HCT116 (cell line): ENCODE measurements at regions not wholly inside any gene's neighbourhood (a gene's known extent, or its start where the extent isn't known, plus 50 kb on each side); places are given as distances from the start of the nearest gene placed in this dataset.

Experiments used
- ATAC-seq: fragments of 200-7000 bp; cut with Tn5 transposase; 2 replicates; pipeline ENCODE4 v1.9.1; 2020; ENCODE audit warnings: mild to moderate bottlenecking, moderate library complexity
- BruUV-seq: library from RNA; stranded (reverse); fragments of 400-500 nt; replicated peaks from 2 replicates; lab custom pipeline; 2021; lab: Mats Ljungman, UMichigan
- CTCF ChIA-PET: fragments of 300-600 bp; sonication (Branson Sonifier 250); formaldehyde crosslinking; loops from one replicate; lab custom pipeline; 2021; ENCODE audit warnings: antibody characterized with exemption; lab: Charles Lee
- POLR2A ChIA-PET: fragments of 300-600, 350-600 bp; sonication (Branson Sonifier 250); formaldehyde crosslinking; loops from one replicate; lab custom pipeline; 2021; ENCODE audit warnings: antibody characterized with exemption; lab: Charles Lee
- RAD21 ChIA-PET, 2 experiments: fragments of 300-600 bp; sonication (Branson Sonifier 250); formaldehyde crosslinking; loops; one replicate each; lab custom pipeline; 2023; ENCODE audit warnings: low total read pairs in 2 of 2; ENCODE audit not compliant: uncharacterized antibody in 2 of 2, unreplicated experiment in 2 of 2, low non-redundant PET in 1 of 2; lab: Charles Lee
- DNase-seq: peaks from one replicate; pipeline ENCODE4 v3.0.0-alpha.2; 2010; ENCODE audit warnings: low read depth, low spot score
- H2AFZ ChIP-seq: fragments of 200-600 bp; shearing (Covaris generic), sonication (generic); 2 replicates; pipeline ENCODE4 v1.6.1; 2017; ENCODE audit warnings: low read depth, mixed run types, mixed read lengths, antibody characterized with exemption, low read length; ENCODE audit not compliant: poor library complexity, severe bottlenecking
- H3K27ac ChIP-seq: 2 replicates; pipeline ENCODE4 v1.5.1; 2012; ENCODE audit warnings: low read depth, low read length
- H3K27me3 ChIP-seq: fragments of 200-600 bp; sonication (generic); 2 replicates; pipeline ENCODE4 v1.6.1; 2016; ENCODE audit warnings: mixed run types, low read length, mixed read lengths; ENCODE audit not compliant: insufficient read depth
- H3K36me3 ChIP-seq, 2 experiments: fragments of 200-500 bp in 1 of 2; fragments of 200-600 bp in 1 of 2; sonication (Bioruptor generic) in 1 of 2; sonication (generic) in 1 of 2; 2 replicates each; pipeline versions ENCODE4 v1.5.1 to v1.6.1; 2014 to 2016; ENCODE audit warnings: low read length in 2 of 2, inconsistent platforms in 1 of 2, mixed read lengths in 1 of 2, mixed run types in 1 of 2; ENCODE audit not compliant: insufficient read depth in 2 of 2, control insufficient read depth in 1 of 2
- H3K4me1 ChIP-seq, 2 experiments: fragments of 200-600 bp in 1 of 2; sonication (generic) in 1 of 2; 2 replicates each; pipeline versions ENCODE4 v1.5.1 to v1.6.1; 2012 to 2017; ENCODE audit warnings: low read length in 2 of 2, inconsistent platforms in 1 of 2, mild to moderate bottlenecking in 1 of 2, mixed read lengths in 1 of 2, mixed run types in 1 of 2, moderate library complexity in 1 of 2; ENCODE audit not compliant: insufficient read depth in 2 of 2, control insufficient read depth in 1 of 2
- H3K4me2 ChIP-seq: fragments of 200-600 bp; sonication (generic); 2 replicates; pipeline ENCODE4 v1.6.1; 2017; ENCODE audit warnings: mixed run types, low read length, mixed read lengths
- H3K4me3 ChIP-seq, 2 experiments: fragments of 200-600 bp in 1 of 2; sonication (generic) in 1 of 2; replicated peaks in 1 of 2; 2 replicates each; pipeline ENCODE4 v1.5.1; 2011 to 2016; ENCODE audit warnings: low read length in 2 of 2, control low read depth in 1 of 2, low read depth in 1 of 2, mild to moderate bottlenecking in 1 of 2, mixed read lengths in 1 of 2, mixed run types in 1 of 2
- H3K79me2 ChIP-seq: fragments of 200-600 bp; sonication (generic); 2 replicates; pipeline ENCODE4 v1.6.1; 2017; ENCODE audit warnings: mild to moderate bottlenecking, mixed run types, low read length, moderate library complexity, mixed read lengths; ENCODE audit not compliant: insufficient read depth
- H3K9ac ChIP-seq: fragments of 200-600 bp; sonication (generic); 2 replicates; pipeline ENCODE4 v1.6.1; 2016; ENCODE audit warnings: low read length, mixed read lengths
- H3K9me2 ChIP-seq: fragments of 200-600 bp; sonication (generic), shearing (Covaris generic); 2 replicates; pipeline ENCODE4 v1.6.1; 2017; ENCODE audit warnings: mixed run types, mild to moderate bottlenecking, moderate library complexity; ENCODE audit not compliant: insufficient read depth
- H3K9me3 ChIP-seq, 2 experiments: fragments of 200-500 bp in 1 of 2; fragments of 200-600 bp in 1 of 2; sonication (Bioruptor generic) in 1 of 2; sonication (generic) in 1 of 2; 2 replicates each; pipeline ENCODE4 v1.6.1; 2014 to 2017; ENCODE audit warnings: low read length in 2 of 2, mixed read lengths in 2 of 2, inconsistent platforms in 1 of 2, low read depth in 1 of 2, mild to moderate bottlenecking in 1 of 2, mixed run types in 1 of 2, moderate library complexity in 1 of 2; ENCODE audit not compliant: control insufficient read depth in 1 of 2, insufficient read depth in 1 of 2
- H4K20me1 ChIP-seq: fragments of 200-600 bp; sonication (generic), shearing (Covaris generic); 2 replicates; pipeline ENCODE4 v1.6.1; 2017; ENCODE audit warnings: mixed run types, mild to moderate bottlenecking, moderate library complexity; ENCODE audit not compliant: insufficient read depth
- CBX3 ChIP-seq: IDR thresholded peaks from 2 replicates; pipeline ENCODE4 v1.6.1; 2012; ENCODE audit warnings: low read depth
- CEBPB ChIP-seq: IDR thresholded peaks from 2 replicates; pipeline ENCODE4 v1.6.1; 2012; ENCODE audit warnings: low read depth
- ELF1 ChIP-seq: IDR thresholded peaks from 2 replicates; pipeline ENCODE4 v1.6.1; 2012; ENCODE audit warnings: low read depth, borderline replicate concordance
- EZH2 ChIP-seq: fragments of 200-600 bp; sonication (generic); IDR thresholded peaks from 2 replicates; pipeline ENCODE4 v1.6.1; 2017; ENCODE audit warnings: antibody characterized with exemption, mixed run types
- EZH2phosphoT487 ChIP-seq: fragments of 200-600 bp; IDR thresholded peaks from 2 replicates; pipeline ENCODE4 v1.6.1; 2018; ENCODE audit warnings: antibody characterized with exemption, borderline replicate concordance
- FOSL1 ChIP-seq: IDR thresholded peaks from 2 replicates; pipeline ENCODE4 v1.6.1; 2012; ENCODE audit warnings: low read depth
- JUND ChIP-seq: IDR thresholded peaks from 2 replicates; pipeline ENCODE4 v1.6.1; 2012
- POLR2A ChIP-seq: IDR thresholded peaks from 2 replicates; pipeline ENCODE4 v1.7.0; 2011; ENCODE audit warnings: borderline replicate concordance; ENCODE audit not compliant: insufficient read depth, insufficient read length; ENCODE audit errors: extremely low read depth
- RAD21 ChIP-seq: IDR thresholded peaks from 2 replicates; pipeline ENCODE4 v1.6.1; 2012; ENCODE audit warnings: low read depth, mild to moderate bottlenecking
- REST ChIP-seq: IDR thresholded peaks from 2 replicates; pipeline ENCODE4 v1.6.1; 2012; ENCODE audit warnings: low read depth
- SIN3A ChIP-seq: IDR thresholded peaks from 2 replicates; pipeline ENCODE4 v1.6.1; 2012; ENCODE audit warnings: low read depth
- SP1 ChIP-seq: IDR thresholded peaks from 2 replicates; pipeline ENCODE4 v1.6.1; 2012; ENCODE audit warnings: low read depth
- TCF7L2 ChIP-seq: IDR thresholded peaks from 2 replicates; pipeline ENCODE4 v1.7.0; 2011; ENCODE audit warnings: borderline replicate concordance, inconsistent platforms; ENCODE audit not compliant: insufficient read depth, insufficient read length; ENCODE audit errors: extremely low read depth
- YY1 ChIP-seq: IDR thresholded peaks from 2 replicates; pipeline ENCODE4 v1.6.1; 2011; ENCODE audit warnings: low read length, low read depth, moderate library complexity, mild to moderate bottlenecking; ENCODE audit not compliant: insufficient replicate concordance; ENCODE audit errors: extremely low read depth
- ZFX ChIP-seq: fragments of 450-650 bp; IDR thresholded peaks from 2 replicates; pipeline ENCODE4 v1.6.1; 2017
- ZNF274 ChIP-seq: fragments of 200-500 bp; sonication (Bioruptor generic); IDR thresholded peaks from 2 replicates; pipeline ENCODE4 v1.6.1; 2014; ENCODE audit warnings: mild to moderate bottlenecking, low read depth, low read length, inconsistent platforms
- intact Hi-C: fragments of 100-400 bp; cut with micrococcal nuclease; formaldehyde crosslinking; loops from 2 replicates; pipeline ENCODE4 v1.10.0; 2022
- TF ChIP-seq, protein P1 (sequence below), 3 experiments: fragments of 200-600 bp in 1 of 3; sonication (generic) in 1 of 3; IDR thresholded peaks in 2 of 3; conservative IDR thresholded peaks in 1 of 3; 2 replicates each; pipeline ENCODE4 v1.5.1; 2012 to 2017; ENCODE audit warnings: low read depth in 2 of 3, low read length in 2 of 3, antibody characterized with exemption in 1 of 3, borderline replicate concordance in 1 of 3, control low read depth in 1 of 3, mild to moderate bottlenecking in 1 of 3, mixed read lengths in 1 of 3, mixed run types in 1 of 3, moderate library complexity in 1 of 3; ENCODE audit not compliant: insufficient read depth in 1 of 3
- TF ChIP-seq, protein P2 (sequence below): IDR thresholded peaks from 2 replicates; pipeline ENCODE4 v1.6.1; 2012

GRCh38 chr9:24487250-24487861, 58.3 kb downstream of the IZUMO3 start:
- DNase-seq (no peak), ATAC-seq (no peak)
- no peaks in the 10 kb centered on the region for H3K9me2 ChIP-seq
- H3K9me3 ChIP-seq, result peaks cover 5 to 21% of the 10 kb centered on the region in 2 experiments; a peak in 3 of 4 replicates
- no peaks in the 10 kb centered on the region for H3K79me2 ChIP-seq
- no peak overlapping the region for H2AFZ ChIP-seq
- no peaks in the 10 kb centered on the region for H3K27me3 ChIP-seq
- POLR2A ChIA-PET, result no interaction called here
- H3K27ac ChIP-seq, result no peak overlapping the region
- CTCF ChIA-PET, result no interaction called here
- no peaks in the 10 kb centered on the region for H3K4me1 ChIP-seq
- H3K4me2 ChIP-seq, result no peak overlapping the region
- no peaks in the 10 kb centered on the region for H4K20me1 ChIP-seq
- intact Hi-C loops, result no loop called here
- H3K9ac ChIP-seq, result no peak overlapping the region
- no peak overlapping the region for H3K4me3 ChIP-seq
- no peaks in the 10 kb centered on the region for H3K36me3 ChIP-seq
- BruUV-seq, result no TSS peak
- RAD21 ChIA-PET, result no interaction called here
- TF ChIP-seq ELF1 (no peak), SP1 (no peak), SIN3A (no peak), YY1 (no peak), REST (no peak), EZH2phosphoT487 (no peak), ZNF274 (no peak), JUND (no peak), TCF7L2 (no peak), CEBPB (no peak), ZFX (no peak), POLR2A (no peak), EZH2 (no peak), RAD21 (no peak), FOSL1 (no peak), CBX3 (no peak)
- TF ChIP-seq, protein P1, sequence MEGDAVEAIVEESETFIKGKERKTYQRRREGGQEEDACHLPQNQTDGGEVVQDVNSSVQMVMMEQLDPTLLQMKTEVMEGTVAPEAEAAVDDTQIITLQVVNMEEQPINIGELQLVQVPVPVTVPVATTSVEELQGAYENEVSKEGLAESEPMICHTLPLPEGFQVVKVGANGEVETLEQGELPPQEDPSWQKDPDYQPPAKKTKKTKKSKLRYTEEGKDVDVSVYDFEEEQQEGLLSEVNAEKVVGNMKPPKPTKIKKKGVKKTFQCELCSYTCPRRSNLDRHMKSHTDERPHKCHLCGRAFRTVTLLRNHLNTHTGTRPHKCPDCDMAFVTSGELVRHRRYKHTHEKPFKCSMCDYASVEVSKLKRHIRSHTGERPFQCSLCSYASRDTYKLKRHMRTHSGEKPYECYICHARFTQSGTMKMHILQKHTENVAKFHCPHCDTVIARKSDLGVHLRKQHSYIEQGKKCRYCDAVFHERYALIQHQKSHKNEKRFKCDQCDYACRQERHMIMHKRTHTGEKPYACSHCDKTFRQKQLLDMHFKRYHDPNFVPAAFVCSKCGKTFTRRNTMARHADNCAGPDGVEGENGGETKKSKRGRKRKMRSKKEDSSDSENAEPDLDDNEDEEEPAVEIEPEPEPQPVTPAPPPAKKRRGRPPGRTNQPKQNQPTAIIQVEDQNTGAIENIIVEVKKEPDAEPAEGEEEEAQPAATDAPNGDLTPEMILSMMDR (IDR thresholded peaks at IDR 0.05 in 2 of 3, conservative IDR thresholded peaks at IDR 0.05 in 1 of 3; ENCODE audit: borderline replicate concordance in 1 of 3, insufficient read depth in 1 of 3, low read depth in 2 of 3, low read length in 2 of 3), result no peak
- TF ChIP-seq, protein P2, sequence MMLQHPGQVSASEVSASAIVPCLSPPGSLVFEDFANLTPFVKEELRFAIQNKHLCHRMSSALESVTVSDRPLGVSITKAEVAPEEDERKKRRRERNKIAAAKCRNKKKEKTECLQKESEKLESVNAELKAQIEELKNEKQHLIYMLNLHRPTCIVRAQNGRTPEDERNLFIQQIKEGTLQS, result no peak
